WTC11 (cell line): ENCODE measurements at regions not wholly inside any gene's neighbourhood (a gene's known extent, or its start where the extent isn't known, plus 50 kb on each side); places are given as distances from the start of the nearest gene placed in this dataset.

ENCODE experiments used
- TEAD4 ChIP-seq: sonication (generic); formaldehyde crosslinking; IDR thresholded peaks from 2 replicates; pipeline ENCODE4 v1.8.0; 2022; ENCODE audit warnings: mild to moderate bottlenecking, missing genetic modification reagents
- TF ChIP-seq, protein P1 (sequence below): sonication (generic); formaldehyde crosslinking; IDR thresholded peaks from 2 replicates; pipeline ENCODE4 v1.8.1; 2022; ENCODE audit warnings: low read depth, mild to moderate bottlenecking, moderate library complexity, missing genetic modification reagents, borderline replicate concordance
- TF ChIP-seq, protein P2 (sequence below): fragments of 250-450 bp; sonication (Bioruptor Pico); IDR thresholded peaks from 2 replicates; pipeline ENCODE4 v2.1.2; 2022; ENCODE audit warnings: mild to moderate bottlenecking, moderate library complexity

DNA sequence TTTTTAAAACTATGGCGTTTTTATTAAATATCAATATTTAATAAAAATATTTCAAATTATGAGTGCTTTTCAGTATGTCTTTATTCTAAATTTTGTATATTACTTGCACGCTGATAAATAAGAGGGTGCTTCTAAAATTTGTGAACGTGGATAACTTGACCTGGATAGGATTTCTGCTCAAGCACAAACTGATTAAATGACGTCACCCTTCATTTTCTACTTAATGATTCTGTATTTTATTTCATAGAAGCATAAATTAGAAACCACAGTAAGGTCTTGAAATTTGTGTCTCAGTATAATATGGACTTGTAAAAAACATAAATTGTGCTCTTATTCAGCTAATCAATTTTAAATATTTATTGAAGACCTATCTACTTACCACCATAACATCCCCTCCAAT lies 903.7 kb downstream of the ROBO2 start:
- no peak for TF ChIP-seq TEAD4 (CRISPR knock-in tag)
- TF ChIP-seq, protein P1, sequence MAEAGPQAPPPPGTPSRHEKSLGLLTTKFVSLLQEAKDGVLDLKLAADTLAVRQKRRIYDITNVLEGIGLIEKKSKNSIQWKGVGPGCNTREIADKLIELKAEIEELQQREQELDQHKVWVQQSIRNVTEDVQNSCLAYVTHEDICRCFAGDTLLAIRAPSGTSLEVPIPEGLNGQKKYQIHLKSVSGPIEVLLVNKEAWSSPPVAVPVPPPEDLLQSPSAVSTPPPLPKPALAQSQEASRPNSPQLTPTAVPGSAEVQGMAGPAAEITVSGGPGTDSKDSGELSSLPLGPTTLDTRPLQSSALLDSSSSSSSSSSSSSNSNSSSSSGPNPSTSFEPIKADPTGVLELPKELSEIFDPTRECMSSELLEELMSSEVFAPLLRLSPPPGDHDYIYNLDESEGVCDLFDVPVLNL (CRISPR knock-in tag): no peak
- TF ChIP-seq, protein P2, sequence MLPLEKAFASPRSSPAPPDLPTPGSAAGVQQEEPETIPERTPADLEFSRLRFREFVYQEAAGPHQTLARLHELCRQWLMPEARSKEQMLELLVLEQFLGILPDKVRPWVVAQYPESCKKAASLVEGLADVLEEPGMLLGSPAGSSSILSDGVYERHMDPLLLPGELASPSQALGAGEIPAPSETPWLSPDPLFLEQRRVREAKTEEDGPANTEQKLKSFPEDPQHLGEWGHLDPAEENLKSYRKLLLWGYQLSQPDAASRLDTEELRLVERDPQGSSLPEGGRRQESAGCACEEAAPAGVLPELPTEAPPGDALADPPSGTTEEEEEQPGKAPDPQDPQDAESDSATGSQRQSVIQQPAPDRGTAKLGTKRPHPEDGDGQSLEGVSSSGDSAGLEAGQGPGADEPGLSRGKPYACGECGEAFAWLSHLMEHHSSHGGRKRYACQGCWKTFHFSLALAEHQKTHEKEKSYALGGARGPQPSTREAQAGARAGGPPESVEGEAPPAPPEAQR (CRISPR knock-in tag): no peak
